ENCODE measurements at regions not wholly inside any gene's neighbourhood (a gene's known extent, or its start where the extent isn't known, plus 50 kb on each side); places are given as distances from the start of the nearest gene placed in this dataset.

DNA sequence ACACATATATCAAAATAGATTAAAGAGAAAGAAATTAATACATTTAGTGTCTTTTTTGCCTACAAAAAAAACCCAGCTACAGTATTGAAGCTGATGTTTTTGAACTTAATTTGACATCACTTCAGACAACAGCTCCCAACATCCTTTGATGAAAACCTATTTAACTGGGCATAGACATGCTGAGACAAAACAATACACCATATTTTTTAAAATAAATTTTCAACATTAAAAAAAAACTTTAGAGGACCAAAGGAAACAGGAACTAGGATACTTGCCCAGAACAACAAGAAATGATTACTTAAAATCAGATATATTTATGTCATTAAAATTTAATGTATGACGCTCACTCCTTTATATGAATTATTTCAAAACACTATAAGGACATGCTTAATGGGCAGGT lies 178.1 kb downstream of the MREG start:
- H3K4me1 ChIP-seq (ENCODE audit: control insufficient read depth in 2 of 2, insufficient read depth in 2 of 2, low read length in 2 of 2) = peaks cover 6 to 7% of the 10 kb centered on the region in 2 donors

DNA sequence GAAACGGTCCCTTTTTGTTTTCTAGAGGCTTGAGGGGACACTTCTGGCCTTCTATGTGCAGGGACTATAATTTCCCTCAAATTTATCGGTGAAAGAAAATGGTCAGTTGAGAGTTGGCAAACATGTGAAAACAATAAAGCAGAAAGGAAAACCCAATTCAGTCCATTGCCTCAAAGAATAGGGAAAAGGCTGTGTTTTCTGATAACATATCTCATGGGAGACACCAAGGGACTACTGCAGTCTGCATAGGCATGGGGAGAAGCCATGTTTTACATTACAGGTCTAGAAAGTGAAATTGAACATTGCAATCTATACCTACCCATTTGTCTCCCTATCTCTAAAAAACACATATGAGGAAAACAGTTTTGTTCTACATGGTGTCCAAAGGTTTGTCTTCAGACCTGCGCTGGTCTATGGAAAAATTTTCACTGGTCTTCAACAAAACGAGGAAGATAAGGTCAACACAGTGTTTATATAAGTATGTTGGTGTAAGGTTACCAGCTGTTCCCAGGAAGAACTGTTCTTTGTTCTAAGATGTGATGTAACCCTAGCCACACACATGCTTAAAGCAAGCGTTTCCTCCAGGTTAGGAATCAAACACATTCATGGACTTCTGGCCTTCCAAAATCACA lies 179.7 kb downstream of the MREG start:
- DNase-seq (no peak), ATAC-seq (ENCODE audit: low read depth) (no peak)
- H4K20me1 ChIP-seq (ENCODE audit: control insufficient read depth, insufficient read depth, low read length, poor library complexity, severe bottlenecking) = no peaks in the 10 kb centered on the region
- no peak overlapping the region for H3K27ac ChIP-seq (ENCODE audit: low read length in 2 of 2)
- no peak overlapping the region for H3K4me3 ChIP-seq (ENCODE audit: control extremely low read depth in 1 of 5, extremely low read depth in 1 of 5, insufficient read depth in 1 of 5, low read depth in 2 of 5, low read length in 4 of 5)
- H3K4me1 Mint-ChIP-seq = no peaks in the 10 kb centered on the region
- POLR2A ChIA-PET = no interaction called here
- H3K4me1 ChIP-seq (ENCODE audit: control insufficient read depth in 2 of 2, insufficient read depth in 2 of 2, low read length in 2 of 2) = no peaks in the 10 kb centered on the region
- H3K9ac ChIP-seq (ENCODE audit: low read length) = no peak overlapping the region
- H3K27ac Mint-ChIP-seq = no peak overlapping the region
- H3K4me2 ChIP-seq (replicated peaks; ENCODE audit: low read depth, low read length, poor library complexity, severe bottlenecking) = no peak overlapping the region
- H3K36me3 ChIP-seq (replicated peaks in 1 of 2; ENCODE audit: control extremely low read depth in 1 of 2, control insufficient read depth in 1 of 2, extremely low read depth in 1 of 2, insufficient read depth in 2 of 2, low read length in 1 of 2) = no peaks in the 10 kb centered on the region
- intact Hi-C loops (cut with micrococcal nuclease) = no loop called here
- H3K9me3 Mint-ChIP-seq (ENCODE audit: insufficient read depth) = no peaks in the 10 kb centered on the region
- no peaks in the 10 kb centered on the region for H3K9me3 ChIP-seq (ENCODE audit: control extremely low read depth in 1 of 3, control insufficient read depth in 2 of 3, insufficient read depth in 1 of 3, low read length in 2 of 3)
- TF ChIP-seq, protein P1, sequence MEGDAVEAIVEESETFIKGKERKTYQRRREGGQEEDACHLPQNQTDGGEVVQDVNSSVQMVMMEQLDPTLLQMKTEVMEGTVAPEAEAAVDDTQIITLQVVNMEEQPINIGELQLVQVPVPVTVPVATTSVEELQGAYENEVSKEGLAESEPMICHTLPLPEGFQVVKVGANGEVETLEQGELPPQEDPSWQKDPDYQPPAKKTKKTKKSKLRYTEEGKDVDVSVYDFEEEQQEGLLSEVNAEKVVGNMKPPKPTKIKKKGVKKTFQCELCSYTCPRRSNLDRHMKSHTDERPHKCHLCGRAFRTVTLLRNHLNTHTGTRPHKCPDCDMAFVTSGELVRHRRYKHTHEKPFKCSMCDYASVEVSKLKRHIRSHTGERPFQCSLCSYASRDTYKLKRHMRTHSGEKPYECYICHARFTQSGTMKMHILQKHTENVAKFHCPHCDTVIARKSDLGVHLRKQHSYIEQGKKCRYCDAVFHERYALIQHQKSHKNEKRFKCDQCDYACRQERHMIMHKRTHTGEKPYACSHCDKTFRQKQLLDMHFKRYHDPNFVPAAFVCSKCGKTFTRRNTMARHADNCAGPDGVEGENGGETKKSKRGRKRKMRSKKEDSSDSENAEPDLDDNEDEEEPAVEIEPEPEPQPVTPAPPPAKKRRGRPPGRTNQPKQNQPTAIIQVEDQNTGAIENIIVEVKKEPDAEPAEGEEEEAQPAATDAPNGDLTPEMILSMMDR (IDR thresholded peaks at IDR 0.05) = no peak
- H2AFZ ChIP-seq (ENCODE audit: insufficient read depth, low read depth, low read length, poor library complexity, severe bottlenecking) = no peak overlapping the region
- CTCF ChIA-PET = no interaction called here
- H3K4me3 Mint-ChIP-seq = no peak overlapping the region
- H3K79me2 ChIP-seq (ENCODE audit: control insufficient read depth, insufficient read depth, low read length) = no peaks in the 10 kb centered on the region
- no peaks in the 10 kb centered on the region for H3K27me3 ChIP-seq (replicated peaks in 1 of 4; ENCODE audit: control extremely low read depth in 1 of 4, control insufficient read depth in 3 of 4, insufficient read depth in 4 of 4, low read length in 3 of 4)
- H3K27me3 Mint-ChIP-seq = peaks cover 18% of the 10 kb centered on the region
- 90% methylated on average over 4 of the region's 5 CpGs for WGBS (ENCODE audit: insufficient coverage)

More for the DNA sequence above, 178.1 kb downstream of the MREG start:
- Histone ChIP-seq H3K9ac (ENCODE audit: low read length) (no peak overlapping the region), H4K20me1 (ENCODE audit: control insufficient read depth, insufficient read depth, low read length, poor library complexity, severe bottlenecking) (no peaks in the 10 kb centered on the region), H3K27ac (ENCODE audit: low read length in 2 of 2) (no peak overlapping the region), H3K9me3 (ENCODE audit: control extremely low read depth in 1 of 3, control insufficient read depth in 2 of 3, insufficient read depth in 1 of 3, low read length in 2 of 3) (no peaks in the 10 kb centered on the region), H3K79me2 (ENCODE audit: control insufficient read depth, insufficient read depth, low read length) (no peaks in the 10 kb centered on the region), H3K36me3 (replicated peaks in 1 of 2; ENCODE audit: control extremely low read depth in 1 of 2, control insufficient read depth in 1 of 2, extremely low read depth in 1 of 2, insufficient read depth in 2 of 2, low read length in 1 of 2) (no peaks in the 10 kb centered on the region), H3K27me3 (replicated peaks in 1 of 4; ENCODE audit: control extremely low read depth in 1 of 4, control insufficient read depth in 3 of 4, insufficient read depth in 4 of 4, low read length in 3 of 4) (no peaks in the 10 kb centered on the region), H3K4me3 (ENCODE audit: control extremely low read depth in 1 of 5, extremely low read depth in 1 of 5, insufficient read depth in 1 of 5, low read depth in 2 of 5, low read length in 4 of 5) (no peak overlapping the region), H3K4me2 (replicated peaks; ENCODE audit: low read depth, low read length, poor library complexity, severe bottlenecking) (no peak overlapping the region), H2AFZ (ENCODE audit: insufficient read depth, low read depth, low read length, poor library complexity, severe bottlenecking) (no peak overlapping the region)
- ATAC-seq (ENCODE audit: low read depth) = no peak
- DNase-seq = no peak
- intact Hi-C loops (cut with micrococcal nuclease) = no loop called here
- ChIA-PET CTCF (no interaction called here), POLR2A (no interaction called here)
- peaks cover 15% of the 10 kb centered on the region for H3K27me3 Mint-ChIP-seq
- H3K4me3 Mint-ChIP-seq = no peak overlapping the region
- no peaks in the 10 kb centered on the region for H3K9me3 Mint-ChIP-seq (ENCODE audit: insufficient read depth)
- H3K4me1 Mint-ChIP-seq = peaks cover 9% of the 10 kb centered on the region
- WGBS (ENCODE audit: insufficient coverage) = no CpG with 5 or more reads among the region's 1 CpG
- TF ChIP-seq, protein P1 (IDR thresholded peaks at IDR 0.05) = no peak
- no peak for TF ChIP-seq EZH2 (IDR thresholded peaks at IDR 0.05; ENCODE audit: borderline replicate concordance, insufficient read depth, low read depth, low read length, poor library complexity, severe bottlenecking)
- no peak overlapping the region for H3K27ac Mint-ChIP-seq
